ENCODE measurements at regions not wholly inside any gene's neighbourhood (a gene's known extent, or its start where the extent isn't known, plus 50 kb on each side); places are given as distances from the start of the nearest gene placed in this dataset.
"Not testable (repeated sequence)": the region's sequence is repeated elsewhere in the genome, so short reads cannot be mapped to it uniquely, and the experiment has no call there.

- peak in 10 of 11 experiments; percentile 34 to 79 (median 66) for TF ChIP-seq CTCF (IDR thresholded peaks at IDR 0.05 in 8 of 11, conservative IDR thresholded peaks at IDR 0.05 in 3 of 11)
- not testable (repeated sequence) for TF ChIP-seq POLR2A (IDR thresholded peaks at IDR 0.05)
Measured at GRCh38 chr2:87341601-87342014, 320.0 kb upstream of the PLGLB1 start.

All from spleen (tissue), 7 donors.